C4-2B (cell line): ENCODE measurements at regions not wholly inside any gene's neighbourhood (a gene's known extent, or its start where the extent isn't known, plus 50 kb on each side); places are given as distances from the start of the nearest gene placed in this dataset.

Experiments used
- H3K27ac ChIP-seq: fragments of 450-650 bp; 2 replicates; pipeline ENCODE4 v1.5.1; 2017
- CTCF ChIP-seq: fragments of 450-650 bp; conservative IDR thresholded peaks from 2 replicates; pipeline ENCODE4 v1.5.1; 2017; ENCODE audit warnings: mild to moderate bottlenecking
- ZFX ChIP-seq: fragments of 450-650 bp; IDR thresholded peaks from 2 replicates; pipeline ENCODE4 v1.6.1; 2017

DNA sequence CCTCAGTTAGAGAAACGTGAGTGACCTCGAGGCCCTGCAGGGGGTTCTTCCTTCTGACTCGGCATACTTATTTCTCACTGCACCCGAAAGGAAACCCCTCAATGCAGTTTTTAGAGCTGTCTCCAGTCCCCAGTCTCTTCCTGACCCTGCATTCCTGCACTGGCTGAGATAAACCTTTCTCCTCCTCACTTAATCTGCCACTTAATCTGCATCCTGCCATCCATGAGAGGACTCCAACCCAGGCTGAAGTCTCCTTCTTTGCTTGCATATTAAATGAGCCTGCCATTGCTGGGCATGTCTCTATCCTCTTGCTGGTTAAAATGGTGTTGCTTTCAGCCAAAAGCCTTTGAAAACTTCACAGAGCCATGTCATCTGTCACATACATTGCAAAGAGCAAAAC is 125.6 kb upstream of the GATA6 start:
- peak overlapping the region; percentile 70 for H3K27ac ChIP-seq
- no peak for TF ChIP-seq CTCF
- no peak for TF ChIP-seq ZFX

DNA sequence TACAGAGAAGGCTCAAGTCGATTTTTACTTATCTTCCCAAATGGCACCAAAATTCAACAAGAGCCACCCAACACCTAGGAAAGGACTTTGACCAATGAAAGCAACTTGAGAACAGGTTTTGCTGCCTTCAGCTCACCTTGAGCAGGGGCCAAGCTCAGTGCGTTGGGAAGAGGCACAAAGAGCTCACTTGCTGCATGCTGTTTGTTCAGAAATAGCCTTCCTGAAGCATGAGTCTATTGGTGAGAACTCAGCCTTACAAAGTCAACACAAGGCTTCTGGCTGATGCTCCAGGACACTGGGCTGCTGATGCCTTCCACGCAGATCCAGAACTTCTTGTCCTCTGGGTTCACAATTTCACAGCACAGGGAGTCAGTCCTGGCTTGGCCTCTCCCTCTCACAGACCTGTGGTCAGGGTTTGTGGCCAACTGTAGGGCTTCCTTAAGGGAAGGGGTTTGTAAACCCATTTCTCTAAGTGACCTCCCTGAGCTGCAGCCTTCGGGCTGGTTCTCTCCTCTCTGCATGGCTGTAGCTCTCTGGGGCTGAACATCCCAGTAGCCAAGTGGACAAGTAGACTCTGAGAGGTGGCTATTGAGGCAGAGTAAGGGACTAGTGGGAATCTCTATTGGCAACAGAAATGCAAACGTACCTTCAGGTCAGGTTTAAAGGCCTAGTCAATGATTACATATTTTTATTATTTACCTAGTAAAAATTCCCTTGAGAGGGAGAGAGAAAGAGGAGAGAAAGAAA is 124.7 kb upstream of the GATA6 start:
- H3K27ac ChIP-seq: peak overlapping the region; percentile 70
- TF ChIP-seq CTCF: no peak
- no peak for TF ChIP-seq ZFX

DNA sequence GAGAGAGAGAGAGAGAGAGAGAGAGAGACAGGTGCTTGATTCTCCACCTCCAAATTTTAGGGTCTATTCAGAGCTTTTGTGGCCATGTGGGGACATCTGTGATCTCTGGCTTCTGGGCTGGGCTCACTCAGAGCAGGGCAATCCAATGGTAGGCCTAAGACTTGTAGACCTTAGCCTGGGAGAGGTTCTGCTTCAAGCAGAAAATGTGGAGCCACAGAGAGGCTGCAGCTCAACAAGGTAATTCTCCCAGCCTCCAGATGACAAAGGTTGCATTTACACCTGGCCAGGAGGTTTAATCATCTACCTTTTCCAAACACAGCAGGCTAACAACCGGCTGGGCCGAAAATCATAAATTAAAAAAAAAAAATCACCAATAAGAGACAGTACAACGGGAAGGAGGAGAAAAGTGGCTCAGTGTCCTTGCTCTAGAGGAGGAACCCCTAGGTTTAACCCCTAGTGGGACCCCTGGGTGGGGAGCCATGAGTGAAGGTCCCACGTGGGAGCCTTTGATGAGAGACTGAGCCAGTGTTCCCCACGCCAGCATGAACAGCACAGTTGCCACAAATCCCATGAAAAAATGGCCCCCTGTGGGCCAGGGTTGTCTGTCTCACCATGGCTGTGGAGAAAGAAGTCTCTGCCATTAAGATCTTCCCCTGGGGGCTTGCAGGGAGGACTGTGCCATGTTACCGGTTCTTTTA is 124.0 kb upstream of the GATA6 start:
- no peak for TF ChIP-seq ZFX
- no peak for TF ChIP-seq CTCF
- H3K27ac ChIP-seq: peak overlapping the region; percentile 70

GRCh38 chr18:22046473-22046872 is 122.9 kb upstream of the GATA6 start:
- H3K27ac ChIP-seq: peak overlapping the region; percentile 39; the same call in 1 of the 2 replicates
- TF ChIP-seq CTCF: no peak

- H3K27ac ChIP-seq: peak overlapping the region; percentile 39
- TF ChIP-seq CTCF: no peak
- no peak for TF ChIP-seq ZFX
These were observed 121.9 kb upstream of the GATA6 start for GRCh38 chr18:22047485-22047884.

GRCh38 chr18:22048221-22048620 is 121.2 kb upstream of the GATA6 start:
- H3K27ac ChIP-seq: peak overlapping the region; percentile 39; the same call in 1 of the 2 replicates
- TF ChIP-seq CTCF (no peak), ZFX (no peak)

DNA sequence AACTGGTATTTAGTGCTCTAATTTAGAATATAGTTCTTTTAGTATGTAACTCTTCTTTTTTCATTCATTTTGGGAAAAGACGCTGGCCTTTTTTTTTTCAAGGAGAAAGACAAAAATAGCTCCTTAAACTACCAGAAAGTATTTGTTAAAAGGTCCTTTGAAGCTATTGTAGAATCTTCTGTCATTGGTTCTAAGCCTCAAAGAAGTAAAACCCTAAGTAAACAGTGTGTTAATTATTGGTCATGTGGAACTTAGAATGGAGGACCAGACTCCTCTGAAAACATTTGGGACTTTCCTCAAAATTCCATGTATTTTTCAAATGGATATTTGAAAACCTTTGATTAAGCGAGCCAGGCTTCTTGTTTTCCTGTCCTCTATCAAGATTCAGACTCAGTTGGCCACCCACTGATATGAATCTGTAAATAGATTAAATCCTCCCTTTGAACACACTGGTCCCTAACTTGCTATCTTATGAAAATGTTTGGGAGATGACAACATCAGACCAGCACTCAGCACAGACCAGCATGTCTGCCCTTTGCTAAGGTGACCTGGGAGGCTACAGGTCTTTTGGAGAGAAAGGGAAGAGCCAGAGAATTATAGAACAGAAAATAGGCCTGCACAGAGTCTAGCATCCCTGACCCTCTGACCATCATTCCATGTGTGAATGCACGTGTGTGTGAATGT is 120.3 kb upstream of the GATA6 start:
- no peak overlapping the region for H3K27ac ChIP-seq
- no peak for TF ChIP-seq CTCF
- TF ChIP-seq ZFX: no peak
